ENCODE measurements at regions not wholly inside any gene's neighbourhood (a gene's known extent, or its start where the extent isn't known, plus 50 kb on each side); places are given as distances from the start of the nearest gene placed in this dataset.

GRCh38 chr18:60755134-60755533 lies 382.6 kb upstream of the MC4R start:
- Histone ChIP-seq H3K9me3 (replicated peaks; ENCODE audit: insufficient read depth, low read length) (no peaks in the 10 kb centered on the region), H3K4me2 (ENCODE audit: low read depth, low read length) (no peak overlapping the region), H3K36me3 (replicated peaks; ENCODE audit: insufficient read depth, low read length) (no peaks in the 10 kb centered on the region), H3K79me2 (ENCODE audit: low read length) (no peaks in the 10 kb centered on the region), H3K4me1 (ENCODE audit: low read length) (no peaks in the 10 kb centered on the region), H3K27ac (ENCODE audit: low read length) (no peak overlapping the region), H3K4me3 (ENCODE audit: low read length) (no peak overlapping the region), H4K20me1 (ENCODE audit: insufficient read depth, low read length) (no peaks in the 10 kb centered on the region), H2AFZ (ENCODE audit: low read length) (no peak overlapping the region), H3K9ac (ENCODE audit: low read length) (no peak overlapping the region), H3K27me3 (replicated peaks; ENCODE audit: insufficient read depth, low read length) (no peaks in the 10 kb centered on the region), H3K9me2 (replicated peaks; ENCODE audit: insufficient read depth, low read length) (no peaks in the 10 kb centered on the region), H3F3A (ENCODE audit: insufficient read depth, low read length) (no peaks in the 10 kb centered on the region)
- no peak for DNase-seq
- TF ChIP-seq EZH2 (optimal IDR thresholded peaks at IDR 0.05; ENCODE audit: low read depth, low read length), result no peak
- TF ChIP-seq EZH2phosphoT487 (IDR thresholded peaks at IDR 0.05; ENCODE audit: low read length), result no peak
- no peak for TF ChIP-seq CTCF (IDR thresholded peaks at IDR 0.05; ENCODE audit: low read length)

GRCh38 chr18:60775978-60776377 lies 403.4 kb upstream of the MC4R start:
- no peak overlapping the region for H3K4me3 ChIP-seq (ENCODE audit: low read length)
- no peak overlapping the region for H3K9ac ChIP-seq (ENCODE audit: low read length)
- no peaks in the 10 kb centered on the region for H3K4me1 ChIP-seq (ENCODE audit: low read length)
- no peak overlapping the region for H3K4me2 ChIP-seq (ENCODE audit: low read depth, low read length)
- TF ChIP-seq EZH2 (optimal IDR thresholded peaks at IDR 0.05; ENCODE audit: low read depth, low read length), result no peak
- no peak for TF ChIP-seq CTCF (IDR thresholded peaks at IDR 0.05; ENCODE audit: low read length)
- no peak for TF ChIP-seq EZH2phosphoT487 (IDR thresholded peaks at IDR 0.05; ENCODE audit: low read length)
- no peaks in the 10 kb centered on the region for H3K27me3 ChIP-seq (replicated peaks; ENCODE audit: insufficient read depth, low read length)
- no peaks in the 10 kb centered on the region for H3K9me2 ChIP-seq (replicated peaks; ENCODE audit: insufficient read depth, low read length)
- H3F3A ChIP-seq (ENCODE audit: insufficient read depth, low read length), result no peaks in the 10 kb centered on the region
- H3K79me2 ChIP-seq (ENCODE audit: low read length), result no peaks in the 10 kb centered on the region
- no peak overlapping the region for H2AFZ ChIP-seq (ENCODE audit: low read length)
- H3K9me3 ChIP-seq (replicated peaks; ENCODE audit: insufficient read depth, low read length), result no peaks in the 10 kb centered on the region
- DNase-seq, result no peak
- no peaks in the 10 kb centered on the region for H4K20me1 ChIP-seq (ENCODE audit: insufficient read depth, low read length)
- H3K36me3 ChIP-seq (replicated peaks; ENCODE audit: insufficient read depth, low read length), result no peaks in the 10 kb centered on the region
- no peak overlapping the region for H3K27ac ChIP-seq (ENCODE audit: low read length)

GRCh38 chr18:60784161-60784560 lies 411.6 kb upstream of the MC4R start:
- H3K27me3 ChIP-seq (replicated peaks; ENCODE audit: insufficient read depth, low read length), result no peaks in the 10 kb centered on the region
- no peak for DNase-seq
- H3K79me2 ChIP-seq (ENCODE audit: low read length), result no peaks in the 10 kb centered on the region

More at GRCh38 chr18:60784161-60784560, 411.6 kb upstream of the MC4R start:
- no peaks in the 10 kb centered on the region for H3F3A ChIP-seq (ENCODE audit: insufficient read depth, low read length)
- H3K4me1 ChIP-seq (ENCODE audit: low read length), result no peaks in the 10 kb centered on the region
- no peaks in the 10 kb centered on the region for H4K20me1 ChIP-seq (ENCODE audit: insufficient read depth, low read length)
- H3K9ac ChIP-seq (ENCODE audit: low read length), result no peak overlapping the region
- TF ChIP-seq CTCF (IDR thresholded peaks at IDR 0.05; ENCODE audit: low read length), result no peak
- TF ChIP-seq EZH2 (optimal IDR thresholded peaks at IDR 0.05; ENCODE audit: low read depth, low read length), result no peak
- no peak for TF ChIP-seq EZH2phosphoT487 (IDR thresholded peaks at IDR 0.05; ENCODE audit: low read length)
- no peak overlapping the region for H2AFZ ChIP-seq (ENCODE audit: low read length)
- no peaks in the 10 kb centered on the region for H3K9me2 ChIP-seq (replicated peaks; ENCODE audit: insufficient read depth, low read length)
- no peaks in the 10 kb centered on the region for H3K9me3 ChIP-seq (replicated peaks; ENCODE audit: insufficient read depth, low read length)
- no peak overlapping the region for H3K27ac ChIP-seq (ENCODE audit: low read length)
- no peak overlapping the region for H3K4me3 ChIP-seq (ENCODE audit: low read length)
- H3K36me3 ChIP-seq (replicated peaks; ENCODE audit: insufficient read depth, low read length), result no peaks in the 10 kb centered on the region
- no peak overlapping the region for H3K4me2 ChIP-seq (ENCODE audit: low read depth, low read length)
